Mesenchymal stem cell (in vitro differentiated cells and primary cell): ENCODE measurements at regions not wholly inside any gene's neighbourhood (a gene's known extent, or its start where the extent isn't known, plus 50 kb on each side); places are given as distances from the start of the nearest gene placed in this dataset.

Experiments
- DNase-seq: peaks from one replicate; pipeline ENCODE4 v3.0.0-alpha.2; 2013
- H2AFZ ChIP-seq: one replicate; pipeline ENCODE4 v1.6.1; 2013; ENCODE audit warnings: low read depth, mild to moderate bottlenecking, control low read depth, inconsistent platforms, low read length, moderate library complexity
- H2AK5ac ChIP-seq: 2 replicates; pipeline ENCODE4 v1.6.1; 2013; ENCODE audit warnings: low read length, moderate library complexity, mild to moderate bottlenecking, inconsistent platforms; ENCODE audit not compliant: severe bottlenecking
- H2BK120ac ChIP-seq: one replicate; pipeline ENCODE4 v1.6.1; 2013; ENCODE audit warnings: low read depth, mild to moderate bottlenecking, inconsistent platforms, low read length, moderate library complexity
- H2BK12ac ChIP-seq, 2 experiments: one replicate each; pipeline ENCODE4 v1.6.1; 2013; ENCODE audit warnings: inconsistent platforms in 2 of 2, low read length in 2 of 2, mild to moderate bottlenecking in 2 of 2, moderate library complexity in 2 of 2, control low read depth in 1 of 2
- H2BK15ac ChIP-seq: one replicate; pipeline ENCODE4 v1.6.1; 2013; ENCODE audit warnings: mild to moderate bottlenecking, low read depth, inconsistent platforms; ENCODE audit not compliant: poor library complexity, severe bottlenecking
- H2BK5ac ChIP-seq: 2 replicates; pipeline ENCODE4 v1.6.1; 2013; ENCODE audit warnings: low read depth, mild to moderate bottlenecking, low read length, control low read depth, inconsistent platforms; ENCODE audit not compliant: poor library complexity, severe bottlenecking
- H3K14ac ChIP-seq, 2 experiments: one replicate each; pipeline ENCODE4 v1.6.1; 2013; ENCODE audit warnings: inconsistent platforms in 2 of 2, low read length in 2 of 2, control low read depth in 1 of 2, mild to moderate bottlenecking in 1 of 2, moderate library complexity in 1 of 2
- H3K18ac ChIP-seq, 2 experiments: one replicate each; pipeline ENCODE4 v1.6.1; 2013; ENCODE audit warnings: inconsistent platforms in 2 of 2, low read length in 2 of 2, control low read depth in 1 of 2, low read depth in 1 of 2, mild to moderate bottlenecking in 1 of 2
- H3K23ac ChIP-seq, 2 experiments: one replicate each; pipeline ENCODE4 v1.6.1; 2013; ENCODE audit warnings: inconsistent platforms in 2 of 2, low read length in 2 of 2, mild to moderate bottlenecking in 2 of 2, moderate library complexity in 2 of 2, control low read depth in 1 of 2
- H3K27ac ChIP-seq: 2 replicates; pipeline ENCODE4 v1.5.1; 2013; ENCODE audit warnings: mild to moderate bottlenecking, moderate library complexity, low read length, control low read depth, inconsistent platforms; ENCODE audit not compliant: poor library complexity, severe bottlenecking
- H3K27me3 ChIP-seq, 2 experiments: 2 replicates each; pipeline versions ENCODE4 v1.6.1 to v1.7.0; 2013; ENCODE audit warnings: low read length in 2 of 2, mild to moderate bottlenecking in 2 of 2, moderate library complexity in 2 of 2, control low read depth in 1 of 2, inconsistent platforms in 1 of 2; ENCODE audit not compliant: control insufficient read depth in 1 of 2, insufficient read depth in 1 of 2
- H3K36me3 ChIP-seq, 2 experiments: 2 replicates each; pipeline versions ENCODE4 v1.6.1 to v1.7.0; 2013; ENCODE audit warnings: low read length in 2 of 2, control low read depth in 1 of 2, inconsistent platforms in 1 of 2, low read depth in 1 of 2, mild to moderate bottlenecking in 1 of 2; ENCODE audit not compliant: insufficient read depth in 2 of 2, control insufficient read depth in 1 of 2
- H3K4ac ChIP-seq, 2 experiments: one replicate each; pipeline ENCODE4 v1.6.1; 2013; ENCODE audit warnings: inconsistent platforms in 2 of 2, low read length in 2 of 2, mild to moderate bottlenecking in 2 of 2, moderate library complexity in 2 of 2, control low read depth in 1 of 2, low read depth in 1 of 2
- H3K4me1 ChIP-seq: 2 replicates; pipeline ENCODE4 v1.6.1; 2013; ENCODE audit warnings: low read depth, low read length, control low read depth; ENCODE audit not compliant: control insufficient read depth, insufficient read depth
- H3K4me2 ChIP-seq: 2 replicates; pipeline ENCODE4 v1.6.1; 2013; ENCODE audit warnings: low read length, mild to moderate bottlenecking, inconsistent platforms; ENCODE audit not compliant: poor library complexity, severe bottlenecking
- H3K4me3 ChIP-seq, 2 experiments: 2 replicates each; pipeline versions ENCODE4 v1.5.1 to v1.7.0; 2013; ENCODE audit warnings: low read length in 2 of 2, mild to moderate bottlenecking in 2 of 2, control low read depth in 1 of 2, low read depth in 1 of 2; ENCODE audit not compliant: insufficient read depth in 1 of 2
- H3K79me1 ChIP-seq: replicated peaks from 2 replicates; pipeline ENCODE4 v1.6.1; 2013; ENCODE audit warnings: mild to moderate bottlenecking, control low read depth, low read length, inconsistent platforms; ENCODE audit not compliant: poor library complexity, severe bottlenecking
- H3K9ac ChIP-seq: 2 replicates; pipeline ENCODE4 v1.7.0; 2013; ENCODE audit warnings: mild to moderate bottlenecking, low read length, moderate library complexity
- H3K9me3 ChIP-seq: 2 replicates; pipeline ENCODE4 v1.7.0; 2013; ENCODE audit warnings: mild to moderate bottlenecking, low read length; ENCODE audit not compliant: control insufficient read depth
- H4K8ac ChIP-seq: one replicate; pipeline ENCODE4 v1.6.1; 2013; ENCODE audit warnings: inconsistent platforms, mild to moderate bottlenecking, low read length, moderate library complexity
- H4K91ac ChIP-seq: one replicate; pipeline ENCODE4 v1.6.1; 2013; ENCODE audit warnings: mild to moderate bottlenecking, low read length, inconsistent platforms
- WGBS: methylation state at CpG from one replicate; pipeline ENCODE4 v1.1.7; 2013; ENCODE audit warnings: mixed read lengths; 5-methylcytosine and 5-hydroxymethylcytosine counted together

DNA sequence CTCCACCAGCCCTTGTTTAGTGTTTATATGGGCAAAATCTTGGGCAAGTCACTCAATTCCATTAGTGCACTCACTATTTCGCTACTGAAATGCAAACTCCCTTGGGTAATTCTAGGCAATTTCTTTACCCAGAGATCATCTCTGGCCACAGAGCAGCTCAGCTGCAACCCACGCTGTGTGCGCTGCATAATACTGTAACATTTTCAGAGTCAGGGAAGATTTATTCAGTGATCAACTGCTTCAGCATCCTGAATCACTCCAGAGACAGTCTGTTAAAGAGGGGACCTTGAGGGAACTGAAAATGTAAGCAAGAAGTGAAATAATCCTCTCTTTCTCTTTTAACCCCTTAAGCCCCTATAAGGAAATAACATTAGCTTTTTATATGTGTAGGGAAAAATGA lies 189.6 kb upstream of the FBXL4 start:
- H3K9ac ChIP-seq = no peak overlapping the region
- no peaks in the 10 kb centered on the region for H3K4me1 ChIP-seq
- H3K36me3 ChIP-seq = no peaks in the 10 kb centered on the region
- no peak overlapping the region for H4K8ac ChIP-seq
- no peak overlapping the region for H2BK5ac ChIP-seq
- no peaks in the 10 kb centered on the region for H3K9me3 ChIP-seq
- no peak overlapping the region for H2BK12ac ChIP-seq
- H3K4me3 ChIP-seq = no peak overlapping the region
- no peak overlapping the region for H2AFZ ChIP-seq
- no peak overlapping the region for H3K14ac ChIP-seq
- H2BK15ac ChIP-seq = no peak overlapping the region
- H3K4me2 ChIP-seq = no peak overlapping the region
- 48% methylated on average over 3 of the region's 3 CpGs for WGBS
- H3K27me3 ChIP-seq = peaks cover 0 to 5% of the 10 kb centered on the region in 2 experiments
- no peak overlapping the region for H3K18ac ChIP-seq
- no peaks in the 10 kb centered on the region for H3K79me1 ChIP-seq
- H3K27ac ChIP-seq = no peak overlapping the region
- no peak overlapping the region for H4K91ac ChIP-seq
- no peak overlapping the region for H3K4ac ChIP-seq
- no peak overlapping the region for H3K23ac ChIP-seq
- H2AK5ac ChIP-seq = no peak overlapping the region
- H2BK120ac ChIP-seq = no peak overlapping the region
- no peak for DNase-seq

- peaks cover 0 to 5% of the 10 kb centered on the region in 2 experiments for H3K27me3 ChIP-seq
- no peak overlapping the region for H2BK12ac ChIP-seq
- H3K27ac ChIP-seq = no peak overlapping the region
- H3K23ac ChIP-seq = no peak overlapping the region
- no peak overlapping the region for H3K9ac ChIP-seq
- H2BK15ac ChIP-seq = no peak overlapping the region
- H3K79me1 ChIP-seq = no peaks in the 10 kb centered on the region
- WGBS = 28% methylated on average over 2 of the region's 3 CpGs
- H4K8ac ChIP-seq = no peak overlapping the region
- DNase-seq = no peak
- no peaks in the 10 kb centered on the region for H3K4me1 ChIP-seq
- no peak overlapping the region for H2BK120ac ChIP-seq
- H3K4me2 ChIP-seq = no peak overlapping the region
- no peak overlapping the region for H2BK5ac ChIP-seq
- H3K18ac ChIP-seq = no peak overlapping the region
- no peak overlapping the region for H2AK5ac ChIP-seq
- no peaks in the 10 kb centered on the region for H3K9me3 ChIP-seq
- H3K14ac ChIP-seq = no peak overlapping the region
- no peak overlapping the region for H3K4ac ChIP-seq
- H3K4me3 ChIP-seq = no peak overlapping the region
- H3K36me3 ChIP-seq = no peaks in the 10 kb centered on the region
- H2AFZ ChIP-seq = no peak overlapping the region
- H4K91ac ChIP-seq = no peak overlapping the region
Measured at GRCh38 chr6:99136488-99136887, 188.7 kb upstream of the FBXL4 start.

DNA sequence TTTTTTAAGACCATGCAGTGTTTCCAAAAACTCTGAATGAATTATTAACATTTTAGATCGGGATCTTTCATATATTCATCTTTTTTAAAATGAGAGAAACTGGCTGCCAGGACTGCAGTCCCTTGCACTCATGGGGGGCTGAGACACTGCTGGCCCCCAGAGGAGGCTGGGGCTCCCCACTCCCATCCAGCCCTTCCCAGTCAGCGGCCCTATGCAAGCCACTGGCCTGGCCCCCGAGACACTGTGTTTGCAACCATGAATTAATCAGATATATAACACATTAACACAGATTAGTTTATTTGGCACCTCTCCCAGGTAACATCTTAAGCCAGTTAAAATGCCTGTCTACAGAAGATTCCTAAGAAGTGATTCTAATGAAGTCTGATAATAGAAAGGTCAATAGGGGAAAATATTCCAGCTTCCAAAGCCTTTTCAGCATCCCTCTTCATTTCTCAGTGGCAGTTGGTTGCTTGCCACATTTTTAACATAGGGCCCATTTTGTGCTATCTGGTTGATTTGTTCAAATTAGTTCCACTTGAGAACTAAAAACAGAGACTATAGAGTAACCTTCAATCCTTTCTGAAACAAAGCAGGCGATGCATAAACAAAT lies 184.4 kb upstream of the FBXL4 start:
- no peak overlapping the region for H3K14ac ChIP-seq
- no peak overlapping the region for H4K8ac ChIP-seq
- H4K91ac ChIP-seq = no peak overlapping the region
- no peak overlapping the region for H2AFZ ChIP-seq
- no peak overlapping the region for H3K9ac ChIP-seq
- no peaks in the 10 kb centered on the region for H3K9me3 ChIP-seq
- H2AK5ac ChIP-seq = no peak overlapping the region
- no peak overlapping the region for H2BK15ac ChIP-seq
- H3K23ac ChIP-seq = no peak overlapping the region
- no peak overlapping the region for H3K18ac ChIP-seq
- no peak overlapping the region for H2BK12ac ChIP-seq
- H3K79me1 ChIP-seq = no peaks in the 10 kb centered on the region
- H3K27me3 ChIP-seq = peaks cover 0 to 5% of the 10 kb centered on the region in 2 experiments
- no peak overlapping the region for H3K4me3 ChIP-seq
- H2BK120ac ChIP-seq = no peak overlapping the region
- WGBS = 100% methylated on average over 2 of the region's 4 CpGs
- no peak overlapping the region for H3K4me2 ChIP-seq
- no peak overlapping the region for H3K4ac ChIP-seq
- H3K4me1 ChIP-seq = no peaks in the 10 kb centered on the region
- no peaks in the 10 kb centered on the region for H3K36me3 ChIP-seq
- no peak overlapping the region for H3K27ac ChIP-seq
- no peak overlapping the region for H2BK5ac ChIP-seq
- no peak for DNase-seq

DNA sequence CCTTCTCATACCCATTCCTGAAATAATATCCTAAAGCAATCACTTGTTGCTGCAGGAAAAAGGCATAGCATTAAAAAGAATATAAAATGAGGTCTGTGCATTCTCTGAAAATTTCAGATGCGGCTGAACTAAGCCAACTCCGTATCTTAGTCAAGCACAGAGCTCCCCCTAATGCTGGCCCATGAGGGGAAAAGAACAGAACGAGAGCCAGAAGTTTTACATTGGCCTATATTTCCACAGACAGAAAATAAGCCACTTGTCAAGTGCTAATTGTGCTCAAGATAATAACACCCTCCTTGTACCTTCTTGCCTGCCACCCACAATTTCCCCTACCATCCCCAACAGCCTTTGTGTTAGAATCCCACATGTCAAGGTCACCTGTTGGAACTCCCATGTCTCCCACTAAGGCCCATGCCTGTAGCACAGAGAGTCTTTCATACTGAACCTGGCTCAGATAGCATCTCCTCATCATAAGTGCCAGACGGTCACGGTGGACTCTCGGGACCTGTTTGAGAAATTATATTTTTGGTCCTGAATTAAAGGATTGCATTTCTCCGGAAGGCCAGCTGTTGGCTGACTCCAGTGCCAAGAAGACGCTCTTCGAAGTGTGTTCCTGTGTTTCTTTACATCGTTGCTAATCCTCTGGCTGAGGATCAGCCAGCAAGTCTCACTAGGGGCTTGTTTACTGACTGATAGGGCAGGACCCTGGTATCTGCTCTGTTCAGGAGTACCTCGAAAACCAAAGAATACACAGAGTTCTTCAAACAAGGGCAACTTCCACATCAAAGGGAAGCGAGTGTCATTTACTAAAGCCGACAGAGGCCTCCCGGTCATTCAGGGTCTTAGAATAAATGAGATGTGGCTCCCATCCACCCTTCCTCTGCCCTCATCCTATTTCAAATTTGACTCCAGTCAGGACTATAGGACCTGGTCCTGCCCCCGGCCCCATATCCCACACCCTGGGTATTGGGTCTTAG lies 183.4 kb upstream of the FBXL4 start:
- no peak overlapping the region for H3K23ac ChIP-seq
- no peak overlapping the region for H4K8ac ChIP-seq
- H3K4me3 ChIP-seq = no peak overlapping the region
- H3K4me1 ChIP-seq = no peaks in the 10 kb centered on the region
- no peak overlapping the region for H3K9ac ChIP-seq
- no peaks in the 10 kb centered on the region for H3K9me3 ChIP-seq
- H2BK5ac ChIP-seq = no peak overlapping the region
- H3K79me1 ChIP-seq = no peaks in the 10 kb centered on the region
- no peak for DNase-seq
- H2AK5ac ChIP-seq = no peak overlapping the region
- H3K14ac ChIP-seq = no peak overlapping the region
- peaks cover 4 to 5% of the 10 kb centered on the region in 2 experiments for H3K27me3 ChIP-seq
- 77% methylated on average over 15 of the region's 15 CpGs for WGBS
- no peak overlapping the region for H2BK120ac ChIP-seq
- H2BK12ac ChIP-seq = no peak overlapping the region
- H3K27ac ChIP-seq = no peak overlapping the region
- no peak overlapping the region for H3K18ac ChIP-seq
- no peaks in the 10 kb centered on the region for H3K36me3 ChIP-seq
- H4K91ac ChIP-seq = no peak overlapping the region
- H2AFZ ChIP-seq = no peak overlapping the region
- no peak overlapping the region for H2BK15ac ChIP-seq
- no peak overlapping the region for H3K4ac ChIP-seq
- no peak overlapping the region for H3K4me2 ChIP-seq
